Astrocyte of the spinal cord (primary cell): ENCODE measurements at regions not wholly inside any gene's neighbourhood (a gene's known extent, or its start where the extent isn't known, plus 50 kb on each side); places are given as distances from the start of the nearest gene placed in this dataset.

Experiments
- DNase-seq: peaks from one replicate; pipeline ENCODE4 v3.0.0; 2011; ENCODE audit warnings: low read depth, low spot score
- H3K4me3 ChIP-seq: 2 replicates; pipeline ENCODE4 v1.5.1; 2011; ENCODE audit warnings: low read depth, mild to moderate bottlenecking, low read length, moderate library complexity
- CTCF ChIP-seq: IDR thresholded peaks from 2 replicates; pipeline ENCODE4 v1.5.1; 2012; ENCODE audit warnings: low read depth, mild to moderate bottlenecking, low read length, inconsistent platforms
- in situ Hi-C: cut with HindIII; loops from 2 replicates; pipeline ENCODE4 v1.10.0; 2017; ENCODE audit warnings: low sequenced_read_pairs

GRCh38 chr4:140316799-140317198, 56.6 kb upstream of the SCOC start:
- in situ Hi-C loops, result no loop called here
- no peak overlapping the region for H3K4me3 ChIP-seq
- no peak for TF ChIP-seq CTCF
- no peak for DNase-seq

GRCh38 chr4:140315970-140316369, 57.5 kb upstream of the SCOC start:
- in situ Hi-C loops, result no loop called here
- TF ChIP-seq CTCF, result no peak
- no peak for DNase-seq
- H3K4me3 ChIP-seq, result no peak overlapping the region

GRCh38 chr4:140315438-140315837, 58.0 kb upstream of the SCOC start:
- no peak overlapping the region for H3K4me3 ChIP-seq
- in situ Hi-C loops, result no loop called here
- no peak for DNase-seq
- TF ChIP-seq CTCF, result no peak

- no peak for TF ChIP-seq CTCF
- in situ Hi-C loops, result no loop called here
- H3K4me3 ChIP-seq, result no peak overlapping the region
- DNase-seq, result no peak
These were observed 58.4 kb upstream of the SCOC start for GRCh38 chr4:140315019-140315418.

- TF ChIP-seq CTCF, result no peak
- in situ Hi-C loops, result no loop called here
- no peak for DNase-seq
- H3K4me3 ChIP-seq, result no peak overlapping the region
These were observed 61.3 kb upstream of the SCOC start for GRCh38 chr4:140312100-140312499.

GRCh38 chr4:140311257-140311835, 62.1 kb upstream of the SCOC start:
- in situ Hi-C loops, result no loop called here

More at GRCh38 chr4:140311257-140311835, 62.1 kb upstream of the SCOC start:
- DNase-seq, result no peak
- H3K4me3 ChIP-seq, result no peak overlapping the region
- TF ChIP-seq CTCF, result no peak
